ENCODE measurements at regions not wholly inside any gene's neighbourhood (a gene's known extent, or its start where the extent isn't known, plus 50 kb on each side); places are given as distances from the start of the nearest gene placed in this dataset.

- DNase-seq = no peak
Measured at GRCh38 chr13:70362820-70363570, 254.7 kb upstream of the KLHL1 start.

GRCh38 chr13:70357031-70357430, 248.8 kb upstream of the KLHL1 start:
- no peak for DNase-seq

- DNase-seq = no peak
Measured at GRCh38 chr13:70353096-70353495, 244.8 kb upstream of the KLHL1 start.

DNA sequence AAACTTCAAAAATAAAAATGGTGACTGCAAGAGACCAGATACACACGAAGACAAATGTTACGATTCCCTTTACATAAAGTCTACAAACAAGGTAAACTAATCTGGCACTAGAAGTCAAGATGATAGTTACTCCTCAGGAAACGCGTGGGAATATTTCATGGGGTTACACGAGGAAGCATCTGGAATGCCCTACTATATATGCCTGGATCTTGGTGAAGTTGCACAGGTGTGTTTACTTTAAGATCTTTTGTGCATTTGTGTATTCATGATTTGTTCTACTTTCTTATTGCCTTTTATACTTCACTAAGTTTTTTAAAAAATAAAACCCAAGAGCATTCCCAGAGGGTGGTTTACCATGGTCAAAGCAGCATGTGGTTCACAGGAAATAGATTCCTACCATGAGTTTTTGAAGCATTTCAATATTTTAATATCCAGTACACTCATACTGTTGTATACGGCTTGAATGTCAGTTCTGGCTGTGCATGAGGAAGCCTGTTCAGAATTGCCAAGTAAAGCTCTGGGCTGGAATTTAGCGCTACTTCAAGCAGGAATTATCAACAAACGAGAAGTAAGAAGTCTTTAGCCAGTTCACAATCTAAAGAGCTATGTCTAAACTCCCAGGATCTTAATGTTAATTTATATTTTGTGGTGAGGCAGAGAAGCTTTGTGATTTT, 239.8 kb upstream of the KLHL1 start:
- DNase-seq = no peak

- DNase-seq = no peak
Measured at GRCh38 chr13:70339738-70340137, 231.5 kb upstream of the KLHL1 start.

GRCh38 chr13:70338609-70339008, 230.4 kb upstream of the KLHL1 start:
- no peak for DNase-seq

- no peak for DNase-seq
Measured at GRCh38 chr13:70336866-70337265, 228.6 kb upstream of the KLHL1 start.

GRCh38 chr13:70333752-70334151, 225.5 kb upstream of the KLHL1 start:
- no peak for DNase-seq

DNA sequence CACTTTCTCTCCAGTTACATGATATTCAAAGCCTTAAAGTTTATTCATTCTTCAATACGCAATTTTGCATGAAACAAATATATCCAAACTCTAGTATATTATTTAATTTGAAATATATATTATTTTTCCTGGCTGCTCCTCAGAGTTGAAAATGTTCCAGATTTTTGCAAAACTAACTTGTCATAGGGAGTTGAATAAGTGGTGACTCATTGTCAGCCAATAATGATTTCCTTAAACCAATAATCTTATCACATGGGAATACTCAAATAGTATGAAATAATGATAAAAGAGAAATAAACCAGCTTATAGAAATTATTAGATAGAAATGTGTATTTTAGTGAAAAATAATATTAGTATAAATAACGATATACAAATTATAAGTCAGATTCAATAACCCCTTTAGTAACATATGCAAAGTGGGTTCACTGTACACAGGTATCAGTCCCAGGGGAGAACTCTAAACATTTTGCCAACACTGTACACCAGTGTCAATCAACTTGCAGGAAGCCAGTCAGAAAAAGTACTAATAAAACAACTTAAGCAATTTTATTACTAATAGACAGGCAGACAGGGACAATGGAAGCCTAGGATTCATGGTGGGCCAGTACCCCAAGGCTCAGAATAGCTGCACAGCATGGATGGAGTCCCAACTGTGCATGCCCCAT, 222.6 kb upstream of the KLHL1 start:
- DNase-seq = no peak

DNA sequence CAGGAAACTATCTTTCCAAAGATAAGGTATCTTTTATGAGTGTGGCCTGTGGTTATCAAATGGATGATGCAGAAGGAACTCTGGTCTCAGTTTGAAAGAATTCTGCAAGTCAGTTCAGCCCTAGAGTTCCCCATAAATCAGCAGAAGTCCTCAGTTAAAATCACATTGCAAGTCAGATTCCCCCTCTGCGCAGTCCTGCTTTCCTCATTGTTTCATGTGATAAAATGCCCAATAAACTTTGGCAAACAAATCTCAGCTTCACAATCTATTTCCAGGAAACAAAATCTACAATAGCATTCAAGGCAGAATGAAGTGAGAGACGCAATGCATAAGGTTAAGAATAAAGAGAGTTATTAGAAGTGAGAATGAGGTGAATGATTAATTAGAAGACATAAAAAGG, 216.3 kb upstream of the KLHL1 start:
- DNase-seq = no peak

DNA sequence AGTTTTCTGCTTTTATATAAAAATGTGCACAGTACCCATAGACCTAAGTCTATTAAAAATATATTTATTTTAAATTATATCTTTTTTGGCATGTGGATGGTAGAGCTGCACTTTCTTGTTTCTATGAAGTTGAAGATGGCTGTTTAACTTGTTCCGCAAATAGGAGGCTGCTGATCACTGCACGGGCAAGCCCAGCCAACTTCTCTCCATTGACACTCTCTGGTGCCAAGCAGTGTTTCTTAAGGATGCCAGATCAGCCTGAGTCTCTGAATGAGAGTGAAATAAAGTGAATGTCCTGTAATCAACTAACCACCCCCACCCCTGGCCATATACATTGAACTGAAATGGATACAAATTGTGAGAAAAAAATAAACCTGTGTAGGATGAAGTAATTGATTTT, 202.9 kb upstream of the KLHL1 start:
- DNase-seq = no peak

DNA sequence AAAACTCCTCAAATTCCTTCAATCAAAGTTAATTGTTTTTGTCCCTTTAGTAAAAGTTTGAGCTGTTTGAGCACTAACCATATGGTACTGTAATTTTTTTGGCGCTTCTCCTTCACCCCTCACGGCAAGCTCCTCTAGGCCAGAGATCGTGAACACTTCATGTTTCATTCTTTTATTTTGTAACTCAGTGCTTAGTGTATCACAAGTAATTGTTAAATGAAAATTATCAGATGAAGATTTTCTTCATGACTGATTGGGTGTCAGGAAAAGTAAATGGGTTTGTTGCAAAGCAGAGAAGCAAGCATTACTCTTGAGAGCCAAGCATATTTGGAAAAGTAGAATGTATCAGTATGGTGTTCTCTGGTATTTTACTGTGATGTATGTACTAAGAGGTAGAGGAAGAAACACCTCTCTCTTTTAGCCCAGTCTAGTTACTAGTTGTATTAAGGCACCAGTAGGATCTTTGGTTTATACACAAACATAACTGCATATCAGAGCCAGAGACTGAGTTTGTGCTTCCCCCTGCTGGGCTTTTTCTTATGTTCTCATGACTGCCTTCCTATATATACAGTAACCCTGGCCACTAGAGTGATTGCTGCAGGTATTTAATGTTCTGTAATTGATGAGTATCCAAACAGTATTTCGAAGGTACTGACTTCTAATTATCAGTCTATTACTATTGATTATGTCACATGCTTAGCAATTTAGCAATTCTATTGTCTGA, 202.3 kb upstream of the KLHL1 start:
- peak; percentile 51 for DNase-seq

- no peak for DNase-seq
Measured at GRCh38 chr13:70297189-70297616, 189.0 kb upstream of the KLHL1 start.

- DNase-seq = no peak
Measured at GRCh38 chr13:70284371-70284770, 176.1 kb upstream of the KLHL1 start.

- DNase-seq = no peak
Measured at GRCh38 chr13:70275841-70276240, 167.6 kb upstream of the KLHL1 start.

DNA sequence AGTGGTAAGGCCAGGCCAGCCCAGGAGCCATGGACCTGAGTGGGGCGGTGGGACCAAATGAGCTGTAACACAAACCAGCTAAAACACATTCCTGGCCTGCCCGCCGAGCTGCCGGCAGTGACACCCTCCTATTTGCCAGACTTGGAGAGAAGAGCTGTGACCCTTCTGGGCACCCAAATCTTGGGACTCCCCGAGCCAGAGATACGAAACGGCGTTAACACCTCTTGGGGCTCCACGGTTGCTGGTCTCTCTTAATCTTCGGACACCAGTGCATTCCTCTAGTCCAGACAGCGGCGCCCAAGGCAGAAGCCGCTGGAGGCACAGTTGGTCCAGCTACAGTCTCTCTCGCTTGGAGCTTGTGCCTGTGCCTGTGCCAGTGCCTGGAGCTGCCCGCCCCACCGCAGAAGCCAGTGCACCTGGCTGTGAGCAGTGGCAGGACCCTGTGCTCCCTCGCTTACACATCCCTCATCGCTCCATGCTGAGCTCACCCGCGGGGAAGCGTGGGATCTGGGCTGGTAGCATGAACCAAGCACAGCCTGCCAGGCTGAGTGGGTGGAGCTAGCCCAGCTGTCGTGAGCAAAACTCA, 147.2 kb upstream of the KLHL1 start:
- no peak for DNase-seq

GRCh38 chr13:70253834-70254233, 145.6 kb upstream of the KLHL1 start:
- DNase-seq = peak; percentile 72

- no peak for DNase-seq
Measured at GRCh38 chr13:70253411-70253810, 145.2 kb upstream of the KLHL1 start.

DNA sequence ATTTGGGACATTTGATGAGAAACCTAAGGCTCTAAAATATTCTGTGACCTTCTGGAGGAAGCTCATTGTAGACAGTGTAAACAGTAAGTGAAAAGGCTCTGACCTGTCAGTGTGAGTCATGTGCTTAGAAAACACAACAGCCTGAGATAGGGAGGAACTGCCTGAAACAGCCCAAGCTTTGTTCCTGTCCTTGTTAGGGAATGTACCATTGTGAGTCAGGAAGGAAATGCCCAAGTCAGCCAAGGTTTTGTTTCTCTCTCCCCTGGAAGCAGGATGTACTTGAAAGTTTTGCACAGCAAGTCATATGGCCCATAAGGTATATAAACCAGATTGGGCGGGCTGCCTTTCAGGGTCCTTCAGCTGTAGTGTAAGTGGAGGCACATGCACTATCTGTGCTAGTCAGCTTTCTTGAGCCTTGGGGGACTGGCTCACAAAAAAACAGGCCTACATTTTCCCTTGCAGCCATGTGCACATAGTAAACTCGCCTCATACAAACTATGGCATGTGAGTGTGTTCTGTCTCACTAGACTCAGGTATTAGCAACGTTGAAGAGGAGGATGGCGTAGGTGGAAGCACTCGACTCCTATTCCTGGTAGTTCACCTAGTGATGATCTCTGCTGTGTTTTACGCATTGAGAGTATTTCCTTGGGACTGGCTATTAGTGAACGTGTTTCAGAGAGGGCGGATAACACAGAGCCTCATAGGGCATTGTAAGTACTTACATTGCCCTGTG, 141.2 kb upstream of the KLHL1 start:
- no peak for DNase-seq

DNA sequence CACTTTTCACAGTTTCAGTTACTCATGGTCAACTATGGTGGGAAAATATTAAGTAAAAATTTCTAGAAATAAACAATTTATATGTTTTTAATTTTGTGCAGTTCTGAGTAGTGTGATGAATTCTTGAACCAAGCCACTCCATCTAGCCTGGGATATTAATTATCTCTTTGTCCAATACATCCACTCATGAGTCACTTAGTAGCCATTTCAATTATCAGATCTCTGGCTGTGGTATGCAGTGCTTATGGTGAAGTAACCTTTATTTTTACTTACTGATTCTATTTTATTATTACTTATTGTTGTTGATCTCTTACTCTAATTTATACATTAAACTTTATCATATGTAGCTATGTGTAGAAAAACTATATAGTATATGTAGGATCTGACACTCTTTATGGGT, 128.9 kb upstream of the KLHL1 start:
- no peak for DNase-seq

DNA sequence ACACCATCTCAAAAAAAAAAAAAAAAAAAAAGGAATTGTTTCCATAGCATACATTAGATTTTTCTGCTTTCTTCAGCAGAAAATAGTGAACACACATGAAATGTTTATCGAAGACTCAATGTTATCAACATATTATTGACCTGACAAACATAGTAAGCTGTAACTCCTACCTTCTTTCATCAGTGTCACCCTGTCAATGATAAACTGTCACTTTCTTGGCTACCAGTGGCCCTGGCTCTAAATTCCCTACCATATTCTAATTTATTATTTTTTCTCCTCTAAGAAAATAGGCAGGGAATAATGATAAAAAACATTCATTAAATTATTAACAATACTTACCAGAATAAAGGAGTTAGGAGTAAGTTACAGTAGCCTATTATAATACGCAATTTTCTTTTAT, 127.3 kb upstream of the KLHL1 start:
- no peak for DNase-seq

- DNase-seq = no peak
Measured at GRCh38 chr13:70223911-70224310, 115.7 kb upstream of the KLHL1 start.
